Astrocyte of the spinal cord (primary cell): ENCODE measurements at regions not wholly inside any gene's neighbourhood (a gene's known extent, or its start where the extent isn't known, plus 50 kb on each side); places are given as distances from the start of the nearest gene placed in this dataset.

Experiments used
- DNase-seq: peaks from one replicate; pipeline ENCODE4 v3.0.0; 2011; ENCODE audit warnings: low read depth, low spot score
- H3K4me3 ChIP-seq: 2 replicates; pipeline ENCODE4 v1.5.1; 2011; ENCODE audit warnings: low read depth, mild to moderate bottlenecking, low read length, moderate library complexity
- CTCF ChIP-seq: IDR thresholded peaks from 2 replicates; pipeline ENCODE4 v1.5.1; 2012; ENCODE audit warnings: low read depth, mild to moderate bottlenecking, low read length, inconsistent platforms
- in situ Hi-C: cut with HindIII; loops from 2 replicates; pipeline ENCODE4 v1.10.0; 2017; ENCODE audit warnings: low sequenced_read_pairs

- TF ChIP-seq CTCF: no peak
- no peak for DNase-seq
- no peak overlapping the region for H3K4me3 ChIP-seq
- in situ Hi-C loops: no loop called here
Measured at GRCh38 chr14:87005280-87005679, 987.7 kb downstream of the GALC start.

DNA sequence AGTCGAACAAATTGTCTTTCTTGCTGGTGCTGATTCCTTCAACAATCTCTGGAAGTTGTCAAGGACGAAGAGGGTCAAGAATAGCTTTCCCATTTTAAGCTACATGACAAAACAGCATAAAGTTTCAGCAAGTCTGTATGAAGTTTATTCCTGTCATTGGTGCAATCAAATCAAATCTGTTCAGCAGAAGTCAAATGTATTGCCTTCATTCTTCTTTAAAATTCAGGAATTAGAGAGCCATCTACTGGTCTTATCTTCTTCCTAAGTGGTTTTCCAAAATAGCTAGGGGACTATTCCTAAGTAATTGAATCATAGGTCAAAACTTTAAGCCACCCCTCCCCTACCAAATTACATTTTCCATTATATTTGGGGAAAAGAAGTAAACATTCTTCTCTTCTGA, 990.2 kb downstream of the GALC start:
- TF ChIP-seq CTCF: no peak
- H3K4me3 ChIP-seq: no peak overlapping the region
- in situ Hi-C loops: no loop called here
- no peak for DNase-seq

GRCh38 chr14:87001333-87001732, 991.6 kb downstream of the GALC start:
- in situ Hi-C loops: no loop called here
- H3K4me3 ChIP-seq: no peak overlapping the region
- DNase-seq: no peak
- TF ChIP-seq CTCF: no peak

GRCh38 chr14:87000081-87000480, 992.9 kb downstream of the GALC start:
- DNase-seq: no peak
- no peak for TF ChIP-seq CTCF
- in situ Hi-C loops: no loop called here
- no peak overlapping the region for H3K4me3 ChIP-seq

DNA sequence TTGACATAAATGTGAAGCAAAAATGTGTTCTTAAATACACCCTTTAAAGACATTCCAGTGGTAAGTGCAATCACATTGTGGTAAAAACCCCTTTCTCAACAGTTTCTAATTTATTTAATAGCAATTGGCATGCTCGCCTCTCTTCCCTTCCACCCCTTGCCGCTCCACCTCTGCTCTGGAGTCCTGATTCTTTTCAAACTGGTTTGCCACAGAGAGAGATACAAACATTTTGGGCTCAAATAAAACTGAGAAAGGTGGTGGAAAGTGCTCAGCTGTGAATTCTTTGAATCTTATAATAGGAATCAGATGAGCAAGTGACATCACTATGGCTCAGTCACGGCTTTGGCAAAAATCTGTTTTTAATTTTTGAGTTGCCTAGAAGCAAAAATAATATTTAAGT, 993.9 kb downstream of the GALC start:
- in situ Hi-C loops: no loop called here
- TF ChIP-seq CTCF: no peak
- H3K4me3 ChIP-seq: no peak overlapping the region
- DNase-seq: no peak

DNA sequence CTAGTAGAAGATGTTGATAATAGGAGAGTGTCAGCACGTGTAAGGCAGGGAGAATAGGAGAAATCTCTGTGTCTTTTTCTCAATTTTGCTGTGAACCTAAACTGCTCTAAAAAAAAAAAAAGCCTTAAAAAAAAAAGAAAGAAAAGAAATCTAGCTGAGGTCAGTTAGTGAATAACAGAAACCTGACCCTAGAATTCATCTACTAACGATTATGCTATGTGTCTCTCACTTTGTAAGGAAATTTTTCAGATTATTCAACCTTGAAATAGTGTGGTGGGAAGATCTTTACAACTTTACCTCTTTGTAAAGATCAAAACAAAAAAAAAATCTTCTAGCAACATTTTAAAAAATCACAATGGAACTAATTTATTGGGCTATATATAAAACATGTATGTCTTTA, 995.7 kb downstream of the GALC start:
- H3K4me3 ChIP-seq: no peak overlapping the region
- in situ Hi-C loops: no loop called here
- no peak for TF ChIP-seq CTCF
- DNase-seq: no peak

DNA sequence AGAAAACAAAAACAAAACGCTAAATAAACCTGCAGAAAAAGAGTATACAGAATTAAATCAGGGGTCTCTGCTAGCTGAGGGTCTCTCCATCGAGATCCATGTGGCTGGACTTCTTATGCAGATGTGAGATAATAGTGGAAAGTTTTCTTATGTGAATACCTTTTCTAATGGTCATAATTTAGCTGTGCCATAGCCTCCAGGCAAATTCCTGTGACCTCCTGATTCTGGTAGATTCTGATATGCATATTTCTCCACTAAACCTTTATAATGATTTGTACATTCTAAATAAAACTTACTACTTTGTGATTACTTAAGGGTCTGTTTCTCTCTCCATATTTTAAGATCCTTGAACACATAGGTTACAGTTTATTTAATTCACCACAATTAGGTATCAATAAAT, 1002.6 kb downstream of the GALC start:
- no peak for DNase-seq
- H3K4me3 ChIP-seq: no peak overlapping the region
- in situ Hi-C loops: no loop called here
- TF ChIP-seq CTCF: no peak
